HG03342 (cell line): ENCODE measurements at regions not wholly inside any gene's neighbourhood (a gene's known extent, or its start where the extent isn't known, plus 50 kb on each side); places are given as distances from the start of the nearest gene placed in this dataset.
"Not testable (repeated sequence)": the region's sequence is repeated elsewhere in the genome, so short reads cannot be mapped to it uniquely, and the experiment has no call there.

Source experiments
- ATAC-seq: cut with Tn5 transposase; IDR thresholded peaks from one replicate; pipeline ENCODE4 v1.9.1; 2021; ENCODE audit warnings: mild to moderate bottlenecking, moderate library complexity; ENCODE audit not compliant: unreplicated experiment

GRCh38 chr1:173257805-173258204 lies 50.7 kb upstream of the TNFSF4 start:
- ATAC-seq, result no peak

GRCh38 chr1:173258479-173259264 lies 51.5 kb upstream of the TNFSF4 start:
- ATAC-seq, result no peak

GRCh38 chr1:173260329-173260728 lies 53.2 kb upstream of the TNFSF4 start:
- ATAC-seq, result not testable (repeated sequence)

- no peak for ATAC-seq
These were observed 59.7 kb upstream of the TNFSF4 start for GRCh38 chr1:173266841-173267240.

GRCh38 chr1:173267453-173267945 lies 60.4 kb upstream of the TNFSF4 start:
- no peak for ATAC-seq

GRCh38 chr1:173268261-173268660 lies 61.1 kb upstream of the TNFSF4 start:
- ATAC-seq, result no peak

GRCh38 chr1:173268786-173269277 lies 61.7 kb upstream of the TNFSF4 start:
- ATAC-seq, result no peak

- ATAC-seq, result no peak
These were observed 62.5 kb upstream of the TNFSF4 start for GRCh38 chr1:173269490-173270230.

- no peak for ATAC-seq
These were observed 63.1 kb upstream of the TNFSF4 start for GRCh38 chr1:173270243-173270642.

GRCh38 chr1:173271021-173271420 lies 63.9 kb upstream of the TNFSF4 start:
- ATAC-seq, result not testable (repeated sequence)

GRCh38 chr1:173275496-173275895 lies 68.4 kb upstream of the TNFSF4 start:
- no peak for ATAC-seq

- peak; percentile 80 for ATAC-seq
These were observed 70.0 kb upstream of the TNFSF4 start for GRCh38 chr1:173276922-173277800.

GRCh38 chr1:173280899-173281660 lies 73.9 kb upstream of the TNFSF4 start:
- ATAC-seq, result no peak

- ATAC-seq, result no peak
These were observed 77.9 kb upstream of the TNFSF4 start for GRCh38 chr1:173285048-173285447.

GRCh38 chr1:173287785-173288184 lies 80.7 kb upstream of the TNFSF4 start:
- ATAC-seq, result no peak

GRCh38 chr1:173293756-173294155 lies 86.6 kb upstream of the TNFSF4 start:
- ATAC-seq, result no peak

- ATAC-seq, result no peak
These were observed 87.7 kb upstream of the TNFSF4 start for GRCh38 chr1:173294843-173295242.

- no peak for ATAC-seq
These were observed 88.3 kb upstream of the TNFSF4 start for GRCh38 chr1:173295391-173295790.

- ATAC-seq, result no peak
These were observed 88.9 kb upstream of the TNFSF4 start for GRCh38 chr1:173295995-173296394.

- peak; percentile 80 for ATAC-seq
These were observed 90.8 kb upstream of the TNFSF4 start for GRCh38 chr1:173297798-173298391.
